SK-N-SH treated with all-trans-retinoic acid at 6 μM for 48 hours (cell line): ENCODE measurements at regions not wholly inside any gene's neighbourhood (a gene's known extent, or its start where the extent isn't known, plus 50 kb on each side); places are given as distances from the start of the nearest gene placed in this dataset.

Source experiments
- ATAC-seq: fragments of 200-7000 bp; cut with Tn5 transposase; 3 replicates; pipeline ENCODE4 v1.9.1; 2020; ENCODE audit warnings: mild to moderate bottlenecking, moderate library complexity
- ARNTL ChIP-seq: fragments of 450-650 bp; formaldehyde crosslinking; IDR thresholded peaks from 2 replicates; pipeline ENCODE4 v1.5.0; 2020; ENCODE audit warnings: low read depth, mild to moderate bottlenecking, moderate library complexity, borderline replicate concordance
- BACH2 ChIP-seq: fragments of 250-450 bp; sonication (Bioruptor Pico); IDR thresholded peaks from 2 replicates; pipeline ENCODE4 v1.9.0; 2021; ENCODE audit warnings: mild to moderate bottlenecking, borderline replicate concordance
- CSDC2 ChIP-seq: fragments of 250-450 bp; sonication (Bioruptor Pico); IDR thresholded peaks from 2 replicates; pipeline ENCODE4 v1.5.0; 2020; ENCODE audit warnings: mild to moderate bottlenecking, moderate library complexity
- ESRRG ChIP-seq: fragments of 250-450 bp; sonication (Bioruptor Pico); IDR thresholded peaks from 2 replicates; pipeline ENCODE4 v1.6.1; 2021; ENCODE audit warnings: mild to moderate bottlenecking
- GLIS3 ChIP-seq: fragments of 250-450 bp; sonication (Bioruptor Pico); IDR thresholded peaks from 2 replicates; pipeline ENCODE4 v1.5.0; 2020; ENCODE audit warnings: mild to moderate bottlenecking, moderate library complexity
- OSR1 ChIP-seq: fragments of 250-450 bp; sonication (Bioruptor Pico); IDR thresholded peaks from 2 replicates; pipeline ENCODE4 v1.8.0; 2022; ENCODE audit warnings: moderate library complexity, mild to moderate bottlenecking, inconsistent platforms
- PPARA ChIP-seq: fragments of 250-450 bp; sonication (Bioruptor Pico); IDR thresholded peaks from 2 replicates; pipeline ENCODE4 v1.5.0; 2020; ENCODE audit warnings: mild to moderate bottlenecking, borderline replicate concordance
- RARB ChIP-seq: fragments of 250-450 bp; sonication (Bioruptor Pico); IDR thresholded peaks from 2 replicates; pipeline ENCODE4 v1.8.0; 2021; ENCODE audit warnings: mild to moderate bottlenecking, moderate library complexity
- SNAI2 ChIP-seq: fragments of 250-450 bp; sonication (Bioruptor Pico); IDR thresholded peaks from 2 replicates; pipeline ENCODE4 v1.5.0; 2020; ENCODE audit warnings: mild to moderate bottlenecking, moderate library complexity
- TCF4 ChIP-seq: fragments of 250-450 bp; sonication (Bioruptor Pico); IDR thresholded peaks from 2 replicates; pipeline ENCODE4 v1.8.0; 2021; ENCODE audit warnings: mild to moderate bottlenecking, moderate library complexity, borderline replicate concordance
- TOX ChIP-seq: fragments of 250-450 bp; sonication (Bioruptor Pico); IDR thresholded peaks from 2 replicates; pipeline ENCODE4 v1.8.0; 2021; ENCODE audit warnings: mild to moderate bottlenecking, moderate library complexity, borderline replicate concordance
- ZFP3 ChIP-seq: fragments of 250-450 bp; sonication (Bioruptor Pico); IDR thresholded peaks from 2 replicates; pipeline ENCODE4 v1.5.0; 2020; ENCODE audit warnings: mild to moderate bottlenecking, moderate library complexity
- ZFP30 ChIP-seq: fragments of 450-650 bp; formaldehyde crosslinking; IDR thresholded peaks from 2 replicates; pipeline ENCODE4 v1.5.0; 2022; ENCODE audit warnings: mild to moderate bottlenecking, moderate library complexity
- ZNF565 ChIP-seq: fragments of 450-650 bp; formaldehyde crosslinking; conservative IDR thresholded peaks from 2 replicates; pipeline ENCODE4 v1.5.0; 2020; ENCODE audit warnings: low read depth, mild to moderate bottlenecking, moderate library complexity
- ZNF70 ChIP-seq: fragments of 450-650 bp; formaldehyde crosslinking; IDR thresholded peaks from 2 replicates; pipeline ENCODE4 v1.5.0; 2020; ENCODE audit warnings: mild to moderate bottlenecking, moderate library complexity
- TF ChIP-seq, protein P1 (sequence below): fragments of 250-450 bp; sonication (Bioruptor Pico); IDR thresholded peaks from 2 replicates; pipeline ENCODE4 v1.5.0; 2020; ENCODE audit warnings: mild to moderate bottlenecking, moderate library complexity
- TF ChIP-seq, protein P2 (sequence below): fragments of 250-450 bp; sonication (Bioruptor Pico); IDR thresholded peaks from 2 replicates; pipeline ENCODE4 v1.5.1; 2021; ENCODE audit warnings: mild to moderate bottlenecking, moderate library complexity
- TF ChIP-seq, protein P3 (sequence below): fragments of 250-450 bp; sonication (Bioruptor Pico); IDR thresholded peaks from 2 replicates; pipeline ENCODE4 v1.8.0; 2020; ENCODE audit warnings: mild to moderate bottlenecking, moderate library complexity, borderline replicate concordance
- TF ChIP-seq, protein P4 (sequence below): fragments of 250-450 bp; sonication (Bioruptor Pico); IDR thresholded peaks from 2 replicates; pipeline ENCODE4 v1.8.0; 2021; ENCODE audit warnings: low read depth, mild to moderate bottlenecking, moderate library complexity, borderline replicate concordance

DNA sequence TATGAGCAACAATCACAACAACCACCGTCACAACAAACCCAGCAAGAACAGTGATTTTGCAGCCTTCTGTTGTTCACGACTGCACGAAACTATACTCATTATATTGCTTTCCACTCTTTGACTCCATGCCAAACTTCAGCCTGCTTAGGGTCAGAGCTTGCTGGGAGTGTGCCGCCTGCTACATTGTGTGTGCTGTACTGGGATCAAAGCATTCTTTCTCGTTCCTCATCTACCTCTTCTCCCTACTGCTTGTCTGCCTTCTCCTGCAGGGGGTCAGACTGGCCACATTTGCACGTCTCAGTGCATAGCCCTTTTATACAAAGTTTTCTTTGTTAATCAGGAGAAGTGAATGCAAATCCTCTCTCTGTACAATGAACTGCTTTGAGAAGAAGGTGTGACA lies 401.6 kb upstream of the CITED2 start (continued):
- TF ChIP-seq, protein P1, sequence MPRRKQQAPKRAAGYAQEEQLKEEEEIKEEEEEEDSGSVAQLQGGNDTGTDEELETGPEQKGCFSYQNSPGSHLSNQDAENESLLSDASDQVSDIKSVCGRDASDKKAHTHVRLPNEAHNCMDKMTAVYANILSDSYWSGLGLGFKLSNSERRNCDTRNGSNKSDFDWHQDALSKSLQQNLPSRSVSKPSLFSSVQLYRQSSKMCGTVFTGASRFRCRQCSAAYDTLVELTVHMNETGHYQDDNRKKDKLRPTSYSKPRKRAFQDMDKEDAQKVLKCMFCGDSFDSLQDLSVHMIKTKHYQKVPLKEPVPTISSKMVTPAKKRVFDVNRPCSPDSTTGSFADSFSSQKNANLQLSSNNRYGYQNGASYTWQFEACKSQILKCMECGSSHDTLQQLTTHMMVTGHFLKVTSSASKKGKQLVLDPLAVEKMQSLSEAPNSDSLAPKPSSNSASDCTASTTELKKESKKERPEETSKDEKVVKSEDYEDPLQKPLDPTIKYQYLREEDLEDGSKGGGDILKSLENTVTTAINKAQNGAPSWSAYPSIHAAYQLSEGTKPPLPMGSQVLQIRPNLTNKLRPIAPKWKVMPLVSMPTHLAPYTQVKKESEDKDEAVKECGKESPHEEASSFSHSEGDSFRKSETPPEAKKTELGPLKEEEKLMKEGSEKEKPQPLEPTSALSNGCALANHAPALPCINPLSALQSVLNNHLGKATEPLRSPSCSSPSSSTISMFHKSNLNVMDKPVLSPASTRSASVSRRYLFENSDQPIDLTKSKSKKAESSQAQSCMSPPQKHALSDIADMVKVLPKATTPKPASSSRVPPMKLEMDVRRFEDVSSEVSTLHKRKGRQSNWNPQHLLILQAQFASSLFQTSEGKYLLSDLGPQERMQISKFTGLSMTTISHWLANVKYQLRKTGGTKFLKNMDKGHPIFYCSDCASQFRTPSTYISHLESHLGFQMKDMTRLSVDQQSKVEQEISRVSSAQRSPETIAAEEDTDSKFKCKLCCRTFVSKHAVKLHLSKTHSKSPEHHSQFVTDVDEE (CRISPR knock-in tag): no peak
- TF ChIP-seq PPARA (CRISPR knock-in tag): no peak
- TF ChIP-seq, all 23 proteins: peak for 0

DNA sequence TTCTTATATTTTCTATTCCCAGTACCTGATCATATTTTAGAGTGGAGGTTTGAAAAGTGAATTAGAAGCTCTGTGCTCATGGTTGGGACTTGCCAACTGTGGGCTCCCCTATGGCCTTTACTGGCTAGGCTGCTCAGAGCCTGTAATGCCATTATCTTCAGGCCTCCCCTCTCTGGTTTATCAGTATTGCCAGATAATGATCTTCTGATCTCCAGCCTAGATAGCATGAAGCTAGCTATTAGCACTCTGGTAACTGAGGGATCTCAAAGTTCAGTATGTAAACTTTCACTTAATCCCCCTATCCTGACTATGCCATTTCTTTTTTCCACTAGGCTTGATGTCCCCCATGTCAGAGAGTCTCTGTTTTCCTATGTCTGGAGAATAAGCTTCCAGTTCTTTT lies 393.7 kb upstream of the CITED2 start:
- TF ChIP-seq ZNF565 (CRISPR knock-in tag) (no peak), SNAI2 (CRISPR knock-in tag) (no peak), BACH2 (CRISPR knock-in tag) (no peak), TOX (no peak), OSR1 (CRISPR knock-in tag) (no peak), ZFP30 (CRISPR knock-in tag) (no peak), GLIS3 (CRISPR knock-in tag) (no peak), ZFP3 (CRISPR knock-in tag) (no peak), ZNF70 (no peak), RARB (no peak), ESRRG (no peak), TCF4 (no peak), CSDC2 (CRISPR knock-in tag) (no peak)
- TF ChIP-seq, protein P2, sequence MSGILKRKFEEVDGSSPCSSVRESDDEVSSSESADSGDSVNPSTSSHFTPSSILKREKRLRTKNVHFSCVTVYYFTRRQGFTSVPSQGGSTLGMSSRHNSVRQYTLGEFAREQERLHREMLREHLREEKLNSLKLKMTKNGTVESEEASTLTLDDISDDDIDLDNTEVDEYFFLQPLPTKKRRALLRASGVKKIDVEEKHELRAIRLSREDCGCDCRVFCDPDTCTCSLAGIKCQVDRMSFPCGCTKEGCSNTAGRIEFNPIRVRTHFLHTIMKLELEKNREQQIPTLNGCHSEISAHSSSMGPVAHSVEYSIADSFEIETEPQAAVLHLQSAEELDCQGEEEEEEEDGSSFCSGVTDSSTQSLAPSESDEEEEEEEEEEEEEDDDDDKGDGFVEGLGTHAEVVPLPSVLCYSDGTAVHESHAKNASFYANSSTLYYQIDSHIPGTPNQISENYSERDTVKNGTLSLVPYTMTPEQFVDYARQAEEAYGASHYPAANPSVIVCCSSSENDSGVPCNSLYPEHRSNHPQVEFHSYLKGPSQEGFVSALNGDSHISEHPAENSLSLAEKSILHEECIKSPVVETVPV (CRISPR knock-in tag): no peak
- TF ChIP-seq, protein P3, sequence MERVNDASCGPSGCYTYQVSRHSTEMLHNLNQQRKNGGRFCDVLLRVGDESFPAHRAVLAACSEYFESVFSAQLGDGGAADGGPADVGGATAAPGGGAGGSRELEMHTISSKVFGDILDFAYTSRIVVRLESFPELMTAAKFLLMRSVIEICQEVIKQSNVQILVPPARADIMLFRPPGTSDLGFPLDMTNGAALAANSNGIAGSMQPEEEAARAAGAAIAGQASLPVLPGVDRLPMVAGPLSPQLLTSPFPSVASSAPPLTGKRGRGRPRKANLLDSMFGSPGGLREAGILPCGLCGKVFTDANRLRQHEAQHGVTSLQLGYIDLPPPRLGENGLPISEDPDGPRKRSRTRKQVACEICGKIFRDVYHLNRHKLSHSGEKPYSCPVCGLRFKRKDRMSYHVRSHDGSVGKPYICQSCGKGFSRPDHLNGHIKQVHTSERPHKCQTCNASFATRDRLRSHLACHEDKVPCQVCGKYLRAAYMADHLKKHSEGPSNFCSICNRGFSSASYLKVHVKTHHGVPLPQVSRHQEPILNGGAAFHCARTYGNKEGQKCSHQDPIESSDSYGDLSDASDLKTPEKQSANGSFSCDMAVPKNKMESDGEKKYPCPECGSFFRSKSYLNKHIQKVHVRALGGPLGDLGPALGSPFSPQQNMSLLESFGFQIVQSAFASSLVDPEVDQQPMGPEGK (CRISPR knock-in tag): no peak
- TF ChIP-seq, protein P4, sequence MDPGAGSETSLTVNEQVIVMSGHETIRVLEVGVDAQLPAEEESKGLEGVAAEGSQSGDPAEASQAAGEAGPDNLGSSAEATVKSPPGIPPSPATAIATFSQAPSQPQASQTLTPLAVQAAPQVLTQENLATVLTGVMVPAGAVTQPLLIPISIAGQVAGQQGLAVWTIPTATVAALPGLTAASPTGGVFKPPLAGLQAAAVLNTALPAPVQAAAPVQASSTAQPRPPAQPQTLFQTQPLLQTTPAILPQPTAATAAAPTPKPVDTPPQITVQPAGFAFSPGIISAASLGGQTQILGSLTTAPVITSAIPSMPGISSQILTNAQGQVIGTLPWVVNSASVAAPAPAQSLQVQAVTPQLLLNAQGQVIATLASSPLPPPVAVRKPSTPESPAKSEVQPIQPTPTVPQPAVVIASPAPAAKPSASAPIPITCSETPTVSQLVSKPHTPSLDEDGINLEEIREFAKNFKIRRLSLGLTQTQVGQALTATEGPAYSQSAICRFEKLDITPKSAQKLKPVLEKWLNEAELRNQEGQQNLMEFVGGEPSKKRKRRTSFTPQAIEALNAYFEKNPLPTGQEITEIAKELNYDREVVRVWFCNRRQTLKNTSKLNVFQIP (CRISPR knock-in tag): no peak
- ATAC-seq: no peak

DNA sequence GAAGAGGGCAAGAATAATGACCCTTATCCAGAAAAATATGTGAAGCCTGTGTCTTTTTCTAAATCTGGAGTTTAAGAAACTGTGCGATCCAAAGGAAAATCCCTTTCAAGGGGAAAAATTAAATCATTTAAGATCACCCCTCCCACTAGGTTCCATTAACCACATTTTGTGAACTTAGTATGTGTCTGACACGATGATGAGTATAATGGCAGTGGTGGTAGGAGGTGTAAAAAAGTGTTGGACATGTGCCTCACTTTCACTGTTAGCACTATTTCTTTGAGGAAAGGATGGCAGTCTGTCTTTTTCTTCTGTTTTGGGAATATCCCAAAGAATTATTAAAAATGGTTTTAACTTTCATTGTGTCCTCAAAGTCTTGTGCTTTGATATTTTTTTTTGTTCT lies 392.3 kb upstream of the CITED2 start:
- TF ChIP-seq RARB (no peak), ZNF70 (no peak), OSR1 (CRISPR knock-in tag) (no peak), ARNTL (CRISPR knock-in tag) (no peak), TOX (no peak), GLIS3 (CRISPR knock-in tag) (no peak), ZNF565 (CRISPR knock-in tag) (no peak), CSDC2 (CRISPR knock-in tag) (no peak)
- TF ChIP-seq, protein P1 (CRISPR knock-in tag): no peak
- TF ChIP-seq, protein P3 (CRISPR knock-in tag): no peak
- TF ChIP-seq, protein P2 (CRISPR knock-in tag): no peak
- TF ChIP-seq, all 23 proteins: peak for 0
- ATAC-seq: no peak
